HL-60 (cell line): ENCODE measurements at regions not wholly inside any gene's neighbourhood (a gene's known extent, or its start where the extent isn't known, plus 50 kb on each side); places are given as distances from the start of the nearest gene placed in this dataset.

ENCODE experiments used
- DNase-seq, 2 experiments: peaks; one replicate each; pipeline ENCODE4 v3.0.0-alpha.2; 2010 to 2020; ENCODE audit warnings: low read depth in 1 of 2, low spot score in 1 of 2
- H3K27ac ChIP-seq: fragments of 250-450 bp; sonication (Bioruptor Pico); replicated peaks from 2 replicates; pipeline ENCODE4 v1.5.1; 2020; ENCODE audit warnings: mild to moderate bottlenecking, moderate library complexity
- H3K27me3 ChIP-seq: fragments of 250-450 bp; sonication (Bioruptor Pico); 2 replicates; pipeline ENCODE4 v1.5.1; 2021; ENCODE audit warnings: mild to moderate bottlenecking, moderate library complexity; ENCODE audit not compliant: insufficient read depth, poor library complexity, severe bottlenecking
- H3K4me3 ChIP-seq: replicated peaks from 2 replicates; pipeline ENCODE4 v1.5.1; 2011; ENCODE audit warnings: mild to moderate bottlenecking, control low read depth, low read length; ENCODE audit not compliant: insufficient read depth
- CTCF ChIP-seq: IDR thresholded peaks from one replicate; pipeline ENCODE4 v1.5.1; 2011; ENCODE audit warnings: low read length, control low read depth, inconsistent platforms; ENCODE audit not compliant: insufficient read depth
- GABPA ChIP-seq: IDR thresholded peaks from 2 replicates; pipeline ENCODE4 v1.6.1; 2012; ENCODE audit warnings: low read depth
- POLR2AphosphoS5 ChIP-seq: IDR thresholded peaks from 2 replicates; pipeline ENCODE4 v1.6.1; 2012; ENCODE audit warnings: low read depth
- REST ChIP-seq: IDR thresholded peaks from 2 replicates; pipeline ENCODE4 v1.6.1; 2012; ENCODE audit warnings: low read depth; ENCODE audit not compliant: insufficient replicate concordance
- SPI1 ChIP-seq: IDR thresholded peaks from 2 replicates; pipeline ENCODE4 v1.6.1; 2012; ENCODE audit warnings: low read depth, mild to moderate bottlenecking, borderline replicate concordance

- TF ChIP-seq CTCF (no peak), SPI1 (no peak), POLR2AphosphoS5 (no peak), GABPA (no peak), REST (no peak)
- DNase-seq, result no peak
- H3K27ac ChIP-seq, result no peak overlapping the region
- H3K27me3 ChIP-seq, result peaks cover 2% of the 10 kb centered on the region
- no peak overlapping the region for H3K4me3 ChIP-seq
These were observed 406.2 kb downstream of the SUCLG1 start for GRCh38 chr2:84052913-84053312.

GRCh38 chr2:84052043-84052442, 407.0 kb downstream of the SUCLG1 start:
- TF ChIP-seq CTCF (no peak), SPI1 (no peak), POLR2AphosphoS5 (no peak), REST (no peak), GABPA (no peak)
- Histone ChIP-seq H3K27me3 (peaks cover 2% of the 10 kb centered on the region), H3K4me3 (no peak overlapping the region), H3K27ac (no peak overlapping the region)
- DNase-seq, result no peak

- Histone ChIP-seq H3K4me3 (no peak overlapping the region), H3K27me3 (peaks cover 2% of the 10 kb centered on the region), H3K27ac (no peak overlapping the region)
- DNase-seq, result no peak
- TF ChIP-seq SPI1 (no peak), POLR2AphosphoS5 (no peak), REST (no peak), GABPA (no peak), CTCF (no peak)
These were observed 410.1 kb downstream of the SUCLG1 start for GRCh38 chr2:84048964-84049363.
